Smooth muscle cell (in vitro differentiated cells): ENCODE measurements at regions not wholly inside any gene's neighbourhood (a gene's known extent, or its start where the extent isn't known, plus 50 kb on each side); places are given as distances from the start of the nearest gene placed in this dataset.

Source experiments
- DNase-seq: peaks from one replicate; lab custom pipeline; 2025; ENCODE audit not compliant: unreplicated experiment; lab: John Stamatoyannopoulos, UW
- H2AFZ ChIP-seq: fragments of 200-600 bp; sonication (generic); 2 replicates; pipeline ENCODE4 v1.6.0; 2016; ENCODE audit warnings: antibody characterized with exemption, low read depth, mild to moderate bottlenecking
- H3F3A ChIP-seq: fragments of 200-600 bp; sonication (generic); 2 replicates; pipeline ENCODE4 v1.6.0; 2017; ENCODE audit warnings: antibody characterized with exemption, low read depth
- H3K27ac ChIP-seq: fragments of 200-600 bp; sonication (generic); 2 replicates; pipeline ENCODE4 v1.5.1; 2016; ENCODE audit warnings: low read depth, mild to moderate bottlenecking
- H3K27me3 ChIP-seq: fragments of 200-600 bp; sonication (generic); 2 replicates; pipeline ENCODE4 v1.6.1; 2016; ENCODE audit warnings: low read depth, mild to moderate bottlenecking
- H3K36me3 ChIP-seq: fragments of 200-600 bp; sonication (generic); 2 replicates; pipeline ENCODE4 v1.5.1; 2016; ENCODE audit warnings: low read depth
- H3K4me1 ChIP-seq: fragments of 200-600 bp; sonication (generic); 2 replicates; pipeline ENCODE4 v1.5.1; 2016; ENCODE audit warnings: low read depth
- H3K4me2 ChIP-seq: fragments of 200-600 bp; sonication (generic); 2 replicates; pipeline ENCODE4 v1.6.0; 2016; ENCODE audit warnings: mild to moderate bottlenecking
- H3K4me3 ChIP-seq: fragments of 200-600 bp; sonication (generic); 2 replicates; pipeline ENCODE4 v1.5.1; 2016; ENCODE audit warnings: mild to moderate bottlenecking
- H3K79me2 ChIP-seq: fragments of 200-600 bp; sonication (generic); 2 replicates; pipeline ENCODE4 v1.6.0; 2016; ENCODE audit warnings: low read depth, mild to moderate bottlenecking
- H3K9ac ChIP-seq: fragments of 200-600 bp; sonication (generic); 2 replicates; pipeline ENCODE4 v1.6.0; 2016; ENCODE audit warnings: low read depth
- H3K9me3 ChIP-seq: fragments of 200-600 bp; sonication (generic); replicated peaks from 2 replicates; pipeline ENCODE4 v1.5.1; 2016; ENCODE audit warnings: low read depth
- H4K20me1 ChIP-seq: fragments of 200-600 bp; sonication (generic); 2 replicates; pipeline ENCODE4 v1.6.0; 2016; ENCODE audit warnings: low read depth
- WGBS: methylation state at CpG from one replicate; pipeline ENCODE4 v1.1.7; 2016; ENCODE audit warnings: low lambda C conversion rate; 5-methylcytosine and 5-hydroxymethylcytosine counted together
- TF ChIP-seq, protein P1 (sequence below): fragments of 200-600 bp; sonication (generic); IDR thresholded peaks from 2 replicates; pipeline ENCODE4 v1.5.1; 2017; ENCODE audit warnings: borderline replicate concordance, mild to moderate bottlenecking, antibody characterized with exemption; ENCODE audit not compliant: insufficient read depth, poor library complexity, severe bottlenecking

DNA sequence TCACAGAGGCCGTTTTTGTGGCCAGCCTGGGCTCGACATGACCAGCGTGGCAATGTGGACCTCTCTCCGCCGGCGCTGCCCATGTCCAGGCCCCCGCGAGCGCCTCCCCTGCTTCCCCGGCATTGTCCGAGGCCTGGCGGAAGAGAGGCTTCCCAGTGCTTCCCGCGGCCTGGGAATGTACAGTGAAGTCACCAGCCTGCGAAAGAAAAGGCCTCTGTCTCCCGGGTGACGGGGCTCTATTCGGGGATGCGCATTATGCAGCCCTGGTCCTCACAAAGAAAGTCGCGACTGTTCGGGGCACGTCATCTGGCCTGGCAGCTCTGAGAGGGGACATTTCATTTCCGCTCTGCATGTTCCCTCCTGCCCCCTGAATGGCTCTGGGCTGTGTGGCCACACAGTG is 109.2 kb upstream of the AGAP1 start:
- no peak overlapping the region for H3K27ac ChIP-seq
- H3K4me2 ChIP-seq = no peak overlapping the region
- H4K20me1 ChIP-seq = no peaks in the 10 kb centered on the region
- H2AFZ ChIP-seq = no peak overlapping the region
- no peaks in the 10 kb centered on the region for H3K27me3 ChIP-seq
- H3K36me3 ChIP-seq = no peaks in the 10 kb centered on the region
- no peaks in the 10 kb centered on the region for H3K4me1 ChIP-seq
- H3F3A ChIP-seq = no peaks in the 10 kb centered on the region
- TF ChIP-seq, protein P1, sequence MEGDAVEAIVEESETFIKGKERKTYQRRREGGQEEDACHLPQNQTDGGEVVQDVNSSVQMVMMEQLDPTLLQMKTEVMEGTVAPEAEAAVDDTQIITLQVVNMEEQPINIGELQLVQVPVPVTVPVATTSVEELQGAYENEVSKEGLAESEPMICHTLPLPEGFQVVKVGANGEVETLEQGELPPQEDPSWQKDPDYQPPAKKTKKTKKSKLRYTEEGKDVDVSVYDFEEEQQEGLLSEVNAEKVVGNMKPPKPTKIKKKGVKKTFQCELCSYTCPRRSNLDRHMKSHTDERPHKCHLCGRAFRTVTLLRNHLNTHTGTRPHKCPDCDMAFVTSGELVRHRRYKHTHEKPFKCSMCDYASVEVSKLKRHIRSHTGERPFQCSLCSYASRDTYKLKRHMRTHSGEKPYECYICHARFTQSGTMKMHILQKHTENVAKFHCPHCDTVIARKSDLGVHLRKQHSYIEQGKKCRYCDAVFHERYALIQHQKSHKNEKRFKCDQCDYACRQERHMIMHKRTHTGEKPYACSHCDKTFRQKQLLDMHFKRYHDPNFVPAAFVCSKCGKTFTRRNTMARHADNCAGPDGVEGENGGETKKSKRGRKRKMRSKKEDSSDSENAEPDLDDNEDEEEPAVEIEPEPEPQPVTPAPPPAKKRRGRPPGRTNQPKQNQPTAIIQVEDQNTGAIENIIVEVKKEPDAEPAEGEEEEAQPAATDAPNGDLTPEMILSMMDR = no peak
- no peak overlapping the region for H3K4me3 ChIP-seq
- 70% methylated on average over 24 of the region's 24 CpGs for WGBS
- no peak overlapping the region for H3K9ac ChIP-seq
- no peaks in the 10 kb centered on the region for H3K79me2 ChIP-seq
- no peak for DNase-seq
- no peaks in the 10 kb centered on the region for H3K9me3 ChIP-seq

DNA sequence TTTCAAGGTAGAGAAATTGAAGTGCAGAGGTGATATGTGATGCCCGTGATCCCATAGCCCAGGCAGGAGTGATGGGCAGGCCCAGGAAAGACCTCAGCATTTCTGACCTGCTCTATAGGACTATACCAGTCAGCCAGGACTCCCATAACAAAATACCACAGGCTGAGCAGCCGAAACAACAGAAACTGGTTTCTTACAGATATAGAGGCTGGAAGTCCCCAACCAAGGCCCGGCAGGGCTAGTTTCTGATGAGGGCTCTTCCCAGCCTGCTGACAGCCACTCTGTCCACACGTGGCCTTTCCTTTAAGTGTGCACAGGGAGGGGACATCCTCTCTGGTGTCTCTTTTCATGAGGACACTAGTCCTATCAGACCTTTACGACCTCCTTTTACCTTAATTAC is 104.2 kb upstream of the AGAP1 start:
- no peak overlapping the region for H2AFZ ChIP-seq
- H3K27ac ChIP-seq = no peak overlapping the region
- no peaks in the 10 kb centered on the region for H3K36me3 ChIP-seq
- 92% methylated on average over 5 of the region's 5 CpGs for WGBS
- TF ChIP-seq, protein P1 = no peak
- H3K27me3 ChIP-seq = no peaks in the 10 kb centered on the region
- H3K4me3 ChIP-seq = no peak overlapping the region
- H3F3A ChIP-seq = no peaks in the 10 kb centered on the region
- DNase-seq = no peak
- no peaks in the 10 kb centered on the region for H3K9me3 ChIP-seq
- no peak overlapping the region for H3K4me2 ChIP-seq
- H4K20me1 ChIP-seq = no peaks in the 10 kb centered on the region
- no peak overlapping the region for H3K9ac ChIP-seq
- H3K4me1 ChIP-seq = no peaks in the 10 kb centered on the region
- no peaks in the 10 kb centered on the region for H3K79me2 ChIP-seq

DNA sequence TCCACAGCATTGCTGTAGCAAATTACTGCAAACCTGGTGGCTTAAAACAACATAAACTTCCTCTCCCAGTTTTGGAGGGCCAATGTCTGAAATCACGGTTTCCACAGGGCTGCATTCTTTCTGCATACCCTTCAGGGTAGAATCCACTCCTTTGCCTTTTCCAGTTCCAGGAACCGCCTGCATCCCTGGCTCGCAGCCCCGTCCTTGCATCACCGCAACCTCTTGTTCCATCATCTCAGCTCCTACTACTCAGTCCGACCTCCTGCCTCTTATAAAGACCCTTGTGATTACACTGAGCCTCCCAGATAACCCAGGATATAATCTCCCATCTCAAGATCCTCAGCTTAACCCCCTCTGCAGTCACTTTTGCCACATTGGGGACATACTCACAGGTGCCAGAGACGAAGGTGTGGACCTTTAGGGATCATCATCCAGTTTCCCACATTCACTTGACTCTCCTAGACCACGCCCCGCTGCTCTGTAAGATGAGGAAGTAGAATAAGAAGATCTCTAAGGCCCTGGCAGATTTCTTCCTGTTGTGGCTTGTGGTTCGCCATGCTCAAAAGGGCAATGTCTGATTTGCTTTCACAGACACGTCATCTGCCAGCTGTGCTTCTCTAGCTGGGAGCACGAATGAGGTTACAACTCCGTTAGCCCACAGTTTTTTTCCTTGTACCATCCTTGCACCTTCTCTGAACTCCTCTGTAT is 103.6 kb upstream of the AGAP1 start:
- no peak overlapping the region for H3K27ac ChIP-seq
- H3K27me3 ChIP-seq = no peaks in the 10 kb centered on the region
- H3K9me3 ChIP-seq = no peaks in the 10 kb centered on the region
- H2AFZ ChIP-seq = no peak overlapping the region
- no peak overlapping the region for H3K4me3 ChIP-seq
- H3K9ac ChIP-seq = no peak overlapping the region
- TF ChIP-seq, protein P1 = no peak
- H4K20me1 ChIP-seq = no peaks in the 10 kb centered on the region
- 83% methylated on average over 13 of the region's 13 CpGs for WGBS
- no peak for DNase-seq
- H3K4me2 ChIP-seq = no peak overlapping the region
- H3K36me3 ChIP-seq = no peaks in the 10 kb centered on the region
- H3F3A ChIP-seq = no peaks in the 10 kb centered on the region
- H3K79me2 ChIP-seq = no peaks in the 10 kb centered on the region
- H3K4me1 ChIP-seq = no peaks in the 10 kb centered on the region

DNA sequence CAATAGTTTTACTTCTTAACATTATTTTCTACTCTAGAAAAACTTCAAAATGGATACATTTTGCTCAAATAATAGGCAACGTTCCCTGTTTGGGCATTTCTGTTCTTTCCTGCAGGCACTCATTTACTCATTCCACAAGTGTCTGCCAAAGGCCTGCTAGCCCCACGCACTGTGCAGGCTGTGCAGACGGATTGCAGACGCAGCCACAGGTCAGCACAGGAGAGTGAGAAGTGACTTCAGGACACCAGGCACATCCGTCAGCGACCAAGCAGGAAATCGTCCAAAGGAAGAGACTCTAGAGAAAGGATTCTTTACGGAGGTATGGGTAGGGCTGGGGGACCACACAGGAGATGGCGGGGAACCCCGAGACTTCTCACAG is 103.0 kb upstream of the AGAP1 start:
- no peaks in the 10 kb centered on the region for H3K27me3 ChIP-seq
- no peak overlapping the region for H3K9ac ChIP-seq
- TF ChIP-seq, protein P1 = no peak
- H3K79me2 ChIP-seq = no peaks in the 10 kb centered on the region
- H2AFZ ChIP-seq = no peak overlapping the region
- 66% methylated on average over 10 of the region's 10 CpGs for WGBS
- no peaks in the 10 kb centered on the region for H4K20me1 ChIP-seq
- no peak for DNase-seq
- no peaks in the 10 kb centered on the region for H3K4me1 ChIP-seq
- H3K36me3 ChIP-seq = no peaks in the 10 kb centered on the region
- no peak overlapping the region for H3K4me3 ChIP-seq
- H3F3A ChIP-seq = no peaks in the 10 kb centered on the region
- H3K27ac ChIP-seq = no peak overlapping the region
- no peaks in the 10 kb centered on the region for H3K9me3 ChIP-seq
- H3K4me2 ChIP-seq = no peak overlapping the region
